CD4-positive, alpha-beta T cell treated with Interleukin-10 for 1 hour (primary cell): ENCODE measurements at regions not wholly inside any gene's neighbourhood (a gene's known extent, or its start where the extent isn't known, plus 50 kb on each side); places are given as distances from the start of the nearest gene placed in this dataset.

Experiments used
- DNase-seq: peaks from one replicate; pipeline ENCODE4 v3.0.0-alpha.2; 2020

- DNase-seq: no peak
These were observed 268.5 kb downstream of the ENC1 start for GRCh38 chr5:74372051-74372450.

GRCh38 chr5:74371621-74372020 lies 268.9 kb downstream of the ENC1 start:
- DNase-seq: no peak

GRCh38 chr5:74370168-74370567 lies 270.4 kb downstream of the ENC1 start:
- DNase-seq: no peak

GRCh38 chr5:74369173-74369572 lies 271.4 kb downstream of the ENC1 start:
- no peak for DNase-seq

- no peak for DNase-seq
These were observed 272.6 kb downstream of the ENC1 start for GRCh38 chr5:74367934-74368333.

GRCh38 chr5:74367241-74367733 lies 273.2 kb downstream of the ENC1 start:
- no peak for DNase-seq

GRCh38 chr5:74365723-74366122 lies 274.8 kb downstream of the ENC1 start:
- DNase-seq: no peak

GRCh38 chr5:74364507-74364906 lies 276.0 kb downstream of the ENC1 start:
- DNase-seq: no peak

- no peak for DNase-seq
These were observed 276.8 kb downstream of the ENC1 start for GRCh38 chr5:74363603-74364205.

GRCh38 chr5:74361406-74362358 lies 278.8 kb downstream of the ENC1 start:
- no peak for DNase-seq

- no peak for DNase-seq
These were observed 279.9 kb downstream of the ENC1 start for GRCh38 chr5:74360535-74361210.

- DNase-seq: no peak
These were observed 282.7 kb downstream of the ENC1 start for GRCh38 chr5:74357827-74358226.

GRCh38 chr5:74356009-74356695 lies 284.4 kb downstream of the ENC1 start:
- no peak for DNase-seq

GRCh38 chr5:74355041-74355824 lies 285.3 kb downstream of the ENC1 start:
- DNase-seq: no peak

GRCh38 chr5:74352256-74352655 lies 288.3 kb downstream of the ENC1 start:
- DNase-seq: no peak

GRCh38 chr5:74342948-74343682 lies 297.4 kb downstream of the ENC1 start:
- DNase-seq: no peak

GRCh38 chr5:74342182-74342581 lies 298.3 kb downstream of the ENC1 start:
- DNase-seq: no peak

GRCh38 chr5:74341221-74341620 lies 299.3 kb downstream of the ENC1 start:
- DNase-seq: no peak

- DNase-seq: no peak
These were observed 300.1 kb downstream of the ENC1 start for GRCh38 chr5:74340476-74340875.

GRCh38 chr5:74337984-74338310 lies 302.6 kb downstream of the ENC1 start:
- DNase-seq: no peak

GRCh38 chr5:74337254-74337983 lies 303.1 kb downstream of the ENC1 start:
- no peak for DNase-seq
